ENCODE measurements at regions not wholly inside any gene's neighbourhood (a gene's known extent, or its start where the extent isn't known, plus 50 kb on each side); places are given as distances from the start of the nearest gene placed in this dataset.
A peak's percentile ranks its signal among the peaks of the same experiment; 100 is the strongest.

DNA sequence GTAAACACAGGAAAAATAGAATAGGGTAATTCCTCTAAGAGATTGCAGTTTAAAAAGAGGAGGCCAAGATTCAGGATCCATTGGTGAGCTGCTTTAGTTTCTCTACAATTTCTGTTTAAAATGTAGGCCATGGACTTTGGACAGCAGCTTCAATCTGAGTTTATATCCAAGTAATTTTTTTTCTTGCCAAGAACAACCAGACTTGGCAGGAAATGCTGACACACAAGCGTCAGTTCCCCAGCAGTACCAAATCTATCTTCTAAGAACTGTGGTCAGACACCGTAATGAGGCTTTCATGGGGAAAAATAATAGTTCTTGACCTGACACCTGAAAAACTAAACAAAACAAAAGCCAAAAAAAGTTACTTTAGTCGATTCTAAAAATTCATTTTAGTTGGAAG, 528.8 kb downstream of the CSNK1G3 start:
- Histone ChIP-seq H3K36me3 (replicated peaks) (no peaks in the 10 kb centered on the region), H3K4me3 (ENCODE audit: low read depth, low read length) (no peak overlapping the region), H3K27me3 (replicated peaks) (no peaks in the 10 kb centered on the region), H3K27ac (no peak overlapping the region)
- DNase-seq, result peak; percentile 37
- no peak for TF ChIP-seq CTCF (IDR thresholded peaks at IDR 0.05; ENCODE audit: low read depth, low read length, missing control alignments)
- in situ Hi-C loops (cut with HindIII; ENCODE audit: low pct_ligation_motif_present, low sequenced_read_pairs), result no loop called here

DNA sequence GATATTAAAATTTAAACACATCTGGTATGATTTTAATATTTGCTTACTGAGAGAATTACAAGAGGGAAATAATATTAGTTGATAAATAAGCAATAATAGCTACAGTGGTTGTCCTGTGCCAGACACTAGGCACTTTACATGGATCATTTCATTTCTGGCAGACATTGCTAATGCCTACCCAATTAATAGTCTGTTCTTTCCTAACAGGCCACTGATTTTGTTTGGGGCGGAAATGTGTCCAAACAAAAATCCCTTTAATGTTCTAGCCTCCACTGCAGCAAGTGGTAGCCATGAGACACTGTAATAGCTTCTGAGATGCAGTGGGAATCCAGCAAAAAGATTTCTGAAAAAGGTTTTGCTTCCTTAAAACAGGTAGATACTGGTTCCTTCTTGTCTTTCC, 527.4 kb downstream of the CSNK1G3 start:
- Histone ChIP-seq H3K27ac (no peak overlapping the region), H3K27me3 (replicated peaks) (no peaks in the 10 kb centered on the region), H3K36me3 (replicated peaks) (no peaks in the 10 kb centered on the region), H3K4me3 (ENCODE audit: low read depth, low read length) (no peak overlapping the region)
- TF ChIP-seq CTCF (IDR thresholded peaks at IDR 0.05; ENCODE audit: low read depth, low read length, missing control alignments), result no peak
- DNase-seq, result no peak
- in situ Hi-C loops (cut with HindIII; ENCODE audit: low pct_ligation_motif_present, low sequenced_read_pairs), result no loop called here

- in situ Hi-C loops (cut with HindIII; ENCODE audit: low pct_ligation_motif_present, low sequenced_read_pairs), result no loop called here
- Histone ChIP-seq H3K27me3 (replicated peaks) (no peaks in the 10 kb centered on the region), H3K27ac (no peak overlapping the region), H3K36me3 (replicated peaks) (no peaks in the 10 kb centered on the region), H3K4me3 (ENCODE audit: low read depth, low read length) (no peak overlapping the region)
- TF ChIP-seq CTCF (IDR thresholded peaks at IDR 0.05; ENCODE audit: low read depth, low read length, missing control alignments), result no peak
- DNase-seq, result no peak
Observed at GRCh38 chr5:124036786-124037185, 524.8 kb downstream of the CSNK1G3 start.

GRCh38 chr5:124034963-124035362, 523.0 kb downstream of the CSNK1G3 start:
- H3K27ac ChIP-seq, result no peak overlapping the region
- in situ Hi-C loops (cut with HindIII; ENCODE audit: low pct_ligation_motif_present, low sequenced_read_pairs), result no loop called here

DNA sequence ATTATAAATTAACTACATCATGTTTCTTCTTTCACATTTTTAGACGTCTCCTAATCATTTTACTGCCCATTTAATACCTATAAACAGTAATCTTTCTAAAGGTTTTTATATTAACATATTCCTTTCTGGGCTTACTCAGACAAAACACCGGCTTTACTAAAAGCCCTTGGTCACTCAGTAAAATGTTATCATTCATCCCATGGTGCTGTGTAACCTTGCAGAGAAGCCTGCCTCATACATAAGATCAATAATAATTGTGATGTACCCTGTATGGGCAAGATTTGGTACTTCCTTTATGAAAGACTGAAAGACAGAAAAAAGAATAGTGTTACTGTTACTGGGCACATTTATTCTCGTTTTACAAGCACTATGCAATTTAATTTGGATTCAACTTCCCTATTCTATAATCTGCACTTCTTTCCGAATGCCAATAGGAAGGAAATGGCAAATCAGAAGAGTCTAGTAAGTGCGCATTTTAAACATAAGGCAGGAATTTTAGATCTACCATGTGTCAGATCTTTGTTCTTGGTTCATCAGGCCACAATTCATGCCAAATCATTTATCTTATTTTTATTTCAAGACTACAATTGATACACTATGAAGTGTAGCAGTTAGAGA, 522.2 kb downstream of the CSNK1G3 start:
- Histone ChIP-seq H3K27me3 (replicated peaks) (no peaks in the 10 kb centered on the region), H3K36me3 (replicated peaks) (no peaks in the 10 kb centered on the region), H3K27ac (no peak overlapping the region), H3K4me3 (ENCODE audit: low read depth, low read length) (no peak overlapping the region)
- no peak for DNase-seq
- in situ Hi-C loops (cut with HindIII; ENCODE audit: low pct_ligation_motif_present, low sequenced_read_pairs), result no loop called here
- TF ChIP-seq CTCF (IDR thresholded peaks at IDR 0.05; ENCODE audit: low read depth, low read length, missing control alignments), result no peak

More at GRCh38 chr5:124034963-124035362, 523.0 kb downstream of the CSNK1G3 start:
- DNase-seq, result no peak
- Histone ChIP-seq H3K36me3 (replicated peaks) (no peaks in the 10 kb centered on the region), H3K27me3 (replicated peaks) (no peaks in the 10 kb centered on the region), H3K4me3 (ENCODE audit: low read depth, low read length) (no peak overlapping the region)
- no peak for TF ChIP-seq CTCF (IDR thresholded peaks at IDR 0.05; ENCODE audit: low read depth, low read length, missing control alignments)

DNA sequence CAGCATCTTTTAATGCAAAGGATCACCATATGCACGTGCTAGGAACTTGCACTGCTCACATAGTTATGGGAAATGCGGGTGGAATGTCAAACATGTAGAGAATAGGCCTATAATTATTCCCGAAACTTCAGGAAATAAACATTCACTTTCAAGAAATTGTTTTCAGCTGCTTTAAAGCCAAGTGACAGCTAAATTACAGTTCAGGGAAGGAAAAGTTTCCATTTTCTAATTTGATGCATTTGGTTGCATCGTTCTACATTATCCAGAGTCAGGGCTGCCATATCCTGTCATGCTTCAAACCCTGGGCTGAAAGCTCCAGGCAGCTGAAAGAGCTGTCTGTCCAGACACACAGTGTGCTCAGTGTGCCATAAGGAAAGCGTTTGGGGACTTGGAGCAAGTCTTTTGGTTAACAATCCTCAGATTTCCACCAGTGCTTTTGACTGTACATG, 518.1 kb downstream of the CSNK1G3 start:
- in situ Hi-C loops (cut with HindIII; ENCODE audit: low pct_ligation_motif_present, low sequenced_read_pairs), result no loop called here
- no peak overlapping the region for H3K4me3 ChIP-seq (ENCODE audit: low read depth, low read length)
- no peak for TF ChIP-seq CTCF (IDR thresholded peaks at IDR 0.05; ENCODE audit: low read depth, low read length, missing control alignments)
- H3K36me3 ChIP-seq (replicated peaks), result no peaks in the 10 kb centered on the region
- no peak for DNase-seq
- H3K27ac ChIP-seq, result no peak overlapping the region
- H3K27me3 ChIP-seq (replicated peaks), result no peaks in the 10 kb centered on the region
